T-helper 1 cell treated with Interleukin-12 subunit alpha and Interleukin-12 subunit beta and Interleukin-4 antibody, amounts not matched to agents 30 μg/mL and 1 μg/mL, for 36 hours (primary cell): ENCODE measurements at regions not wholly inside any gene's neighbourhood (a gene's known extent, or its start where the extent isn't known, plus 50 kb on each side); places are given as distances from the start of the nearest gene placed in this dataset.
"Not testable (repeated sequence)": the region's sequence is repeated elsewhere in the genome, so short reads cannot be mapped to it uniquely, and the experiment has no call there.

Source experiments
- H3K27ac Mint-ChIP-seq: one replicate; pipeline ENCODE4 v1.8.0; 2021; ENCODE audit warnings: mild to moderate bottlenecking, mixed read lengths
- H3K27me3 Mint-ChIP-seq: one replicate; pipeline ENCODE4 v1.8.0; 2021; ENCODE audit warnings: low read depth, mixed read lengths
- H3K36me3 Mint-ChIP-seq: one replicate; pipeline ENCODE4 v1.8.0; 2021; ENCODE audit warnings: low read depth, mixed read lengths
- H3K4me1 Mint-ChIP-seq: one replicate; pipeline ENCODE4 v1.8.0; 2021; ENCODE audit warnings: low read depth, mixed read lengths
- H3K4me3 Mint-ChIP-seq: one replicate; pipeline ENCODE4 v1.8.0; 2021; ENCODE audit warnings: mild to moderate bottlenecking, moderate library complexity, mixed read lengths
- H3K9me3 Mint-ChIP-seq: one replicate; pipeline ENCODE4 v1.8.0; 2021; ENCODE audit warnings: mixed read lengths

DNA sequence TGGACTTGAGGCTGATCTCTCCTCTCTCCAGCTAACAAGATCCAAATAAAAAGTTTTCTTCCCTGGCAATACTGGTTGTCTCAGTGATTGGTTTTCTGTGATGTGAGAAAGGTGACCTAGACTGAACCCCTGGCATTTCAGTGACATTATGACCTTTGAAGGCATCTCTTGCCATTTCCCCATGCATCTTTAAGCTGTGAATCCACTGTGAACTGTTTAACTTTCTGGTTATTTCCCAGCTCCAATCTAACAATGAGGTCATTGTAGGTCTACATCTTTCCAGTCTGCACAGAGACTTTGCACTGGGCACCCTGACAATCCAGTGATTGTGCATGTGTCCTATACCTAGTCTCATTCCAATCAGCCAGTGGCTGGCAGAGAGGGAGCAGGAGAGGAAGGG lies 155.9 kb upstream of the NUDT4 start:
- Mint-ChIP-seq H3K36me3 (no peaks in the 10 kb centered on the region), H3K27ac (no peak overlapping the region), H3K4me1 (peaks cover 1% of the 10 kb centered on the region), H3K27me3 (no peaks in the 10 kb centered on the region), H3K9me3 (peaks cover 6% of the 10 kb centered on the region), H3K4me3 (no peak overlapping the region)

DNA sequence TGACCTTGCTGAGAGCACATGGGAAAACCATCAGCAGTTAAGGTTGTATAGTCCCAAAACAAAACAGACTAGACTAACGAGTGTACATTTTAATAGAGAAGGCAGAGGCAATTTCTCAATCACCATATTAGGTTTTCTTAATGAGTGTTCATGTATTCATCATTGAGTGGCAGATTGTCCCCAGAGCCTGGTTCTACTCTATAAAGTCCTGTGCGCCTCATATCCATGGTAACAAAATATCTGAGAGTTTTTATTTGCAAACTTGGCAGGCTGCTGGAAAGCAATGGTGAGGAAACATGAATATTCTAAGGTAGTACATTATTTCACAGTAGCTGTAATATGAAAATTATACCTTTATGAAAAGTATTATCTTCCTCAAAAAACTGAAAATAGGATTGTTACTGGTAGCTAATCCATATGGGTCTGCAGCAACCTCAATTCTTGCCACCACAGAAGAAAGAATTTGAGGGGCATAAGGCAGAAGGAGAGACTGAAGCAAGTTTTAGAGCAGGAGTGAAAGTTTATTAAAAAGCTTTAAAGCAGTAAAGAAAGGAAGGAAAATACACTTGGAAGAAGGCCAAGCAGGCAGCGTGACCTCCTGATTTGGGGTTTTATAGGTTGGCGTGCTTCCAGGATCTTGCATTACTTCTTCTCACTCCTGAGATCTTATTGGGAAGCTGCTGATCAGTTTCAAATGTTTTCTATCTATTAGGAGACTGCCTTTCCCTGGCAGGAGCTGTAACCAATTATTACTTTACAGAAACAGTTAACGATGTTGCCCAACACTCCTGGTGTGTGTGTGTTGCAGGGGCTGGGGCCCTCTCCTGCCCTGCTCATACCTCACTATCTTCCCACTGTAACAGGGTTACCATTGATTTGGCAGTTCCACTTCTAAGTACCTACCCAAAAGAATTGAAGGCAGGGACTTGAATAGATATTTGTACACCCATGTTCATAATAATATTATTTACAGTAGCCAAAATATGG lies 154.0 kb upstream of the NUDT4 start:
- peaks cover 6% of the 10 kb centered on the region for H3K9me3 Mint-ChIP-seq
- H3K4me3 Mint-ChIP-seq: no peak overlapping the region
- H3K4me1 Mint-ChIP-seq: peaks cover 1% of the 10 kb centered on the region
- H3K36me3 Mint-ChIP-seq: no peaks in the 10 kb centered on the region
- no peak overlapping the region for H3K27ac Mint-ChIP-seq
- peaks cover 4% of the 10 kb centered on the region for H3K27me3 Mint-ChIP-seq

DNA sequence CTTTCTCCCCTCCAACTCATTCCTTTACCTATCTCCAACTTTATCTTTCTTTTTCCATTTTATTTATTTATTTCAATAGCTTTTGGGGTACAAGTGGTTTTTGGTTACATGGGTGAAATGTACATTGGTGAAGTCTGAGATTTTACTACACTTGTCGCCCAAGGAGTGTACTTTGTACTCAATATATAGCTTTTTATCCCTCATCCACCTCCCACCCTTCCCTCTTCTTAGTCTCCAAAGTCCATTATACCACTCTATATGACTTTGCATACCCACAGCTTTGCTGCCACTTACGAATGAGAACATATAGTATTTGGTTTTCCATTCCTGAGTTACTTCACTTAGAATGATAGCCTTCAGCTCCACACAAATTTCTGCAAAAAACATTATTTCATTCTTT lies 152.6 kb upstream of the NUDT4 start:
- Mint-ChIP-seq H3K27ac (no peak overlapping the region), H3K36me3 (no peaks in the 10 kb centered on the region), H3K27me3 (peaks cover 4% of the 10 kb centered on the region), H3K9me3 (peaks cover 6% of the 10 kb centered on the region), H3K4me3 (no peak overlapping the region), H3K4me1 (peaks cover 1% of the 10 kb centered on the region)

DNA sequence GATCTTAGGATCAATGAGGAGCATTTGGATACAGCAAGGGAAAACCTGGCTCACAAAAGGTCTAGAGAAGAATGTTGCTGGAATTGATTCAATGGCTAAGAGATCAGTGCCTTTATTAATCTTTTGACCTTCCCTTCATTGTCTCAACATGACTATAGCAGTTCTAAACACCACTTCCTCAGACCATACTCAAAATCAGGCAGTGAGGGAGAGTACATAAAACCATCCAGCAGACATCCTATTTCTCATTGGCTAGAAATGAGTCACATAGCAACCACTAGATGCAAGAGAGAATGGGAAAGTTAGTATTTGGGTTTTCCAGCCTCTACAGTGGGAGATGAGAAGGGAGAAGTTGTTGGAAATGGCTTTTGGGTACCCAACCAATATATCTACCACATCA lies 151.4 kb upstream of the NUDT4 start:
- no peaks in the 10 kb centered on the region for H3K9me3 Mint-ChIP-seq
- H3K27ac Mint-ChIP-seq: no peak overlapping the region
- no peak overlapping the region for H3K4me3 Mint-ChIP-seq
- peaks cover 1% of the 10 kb centered on the region for H3K4me1 Mint-ChIP-seq
- peaks cover 4% of the 10 kb centered on the region for H3K27me3 Mint-ChIP-seq
- no peaks in the 10 kb centered on the region for H3K36me3 Mint-ChIP-seq

DNA sequence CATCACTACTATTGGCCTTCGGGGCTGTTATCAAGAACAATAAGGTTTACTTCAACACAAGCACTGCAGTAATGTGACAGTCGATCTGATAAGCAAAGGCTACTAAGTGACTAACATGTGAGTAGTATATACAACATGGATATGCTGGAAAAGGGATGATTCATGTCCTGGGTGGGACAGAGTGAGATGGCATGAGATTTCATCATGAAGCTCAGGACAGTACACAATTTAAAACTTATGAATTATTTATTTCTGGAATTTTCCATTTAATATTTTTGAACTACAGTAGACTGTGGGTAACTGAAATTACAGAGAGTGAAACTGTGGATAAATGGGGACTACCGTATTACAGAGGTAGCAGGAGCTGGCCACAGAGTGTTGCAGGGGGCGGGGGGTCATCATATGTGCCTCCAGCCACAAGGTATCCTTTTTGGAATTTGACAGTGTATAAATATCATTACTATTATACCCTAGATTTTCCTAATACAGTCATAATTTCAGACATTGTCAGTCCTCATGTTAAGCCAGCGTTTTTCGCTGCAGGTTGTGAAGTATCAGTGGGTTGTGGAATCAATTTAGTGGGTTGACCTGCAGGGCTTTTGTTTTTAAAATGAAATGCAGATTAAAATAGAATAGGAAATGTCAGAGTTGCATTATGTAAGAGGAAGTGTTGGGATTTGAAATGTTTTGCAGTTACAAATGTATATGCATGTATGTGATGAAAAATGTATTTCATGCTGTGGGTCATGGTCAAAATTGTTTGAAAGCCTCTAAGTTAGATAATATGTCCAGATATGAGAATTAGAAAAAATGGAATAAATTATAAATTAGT lies 148.0 kb upstream of the NUDT4 start:
- Mint-ChIP-seq H3K4me1 (peaks cover 1% of the 10 kb centered on the region), H3K27ac (no peak overlapping the region), H3K36me3 (no peaks in the 10 kb centered on the region), H3K4me3 (no peak overlapping the region), H3K9me3 (peaks cover under 1% of the 10 kb centered on the region), H3K27me3 (peaks cover 4% of the 10 kb centered on the region)

- Mint-ChIP-seq H3K4me3 (no peak overlapping the region), H3K27ac (no peak overlapping the region), H3K9me3 (peaks cover 3% of the 10 kb centered on the region), H3K4me1 (peaks cover 1% of the 10 kb centered on the region), H3K36me3 (no peaks in the 10 kb centered on the region), H3K27me3 (peaks cover 4% of the 10 kb centered on the region)
These were observed 147.4 kb upstream of the NUDT4 start for GRCh38 chr12:93230326-93230720.

DNA sequence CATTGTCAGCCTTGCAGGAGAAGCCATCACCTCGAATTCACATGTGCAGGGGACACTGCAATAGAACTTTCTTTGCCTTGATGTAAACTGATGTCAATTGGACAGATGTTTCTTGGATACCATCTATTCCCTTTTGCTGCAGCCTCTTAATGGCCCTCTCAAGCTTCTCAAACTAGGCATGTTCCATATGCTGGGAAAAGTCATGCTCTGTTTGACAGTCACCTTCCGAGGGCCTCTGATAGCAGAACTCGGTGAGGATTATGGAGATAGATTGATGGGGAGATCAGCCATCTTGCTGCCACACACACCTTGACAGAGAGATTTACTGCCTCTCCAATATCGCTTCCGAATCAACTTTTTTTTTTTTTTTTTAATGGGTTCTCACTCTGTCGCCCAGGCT lies 145.8 kb upstream of the NUDT4 start:
- Mint-ChIP-seq H3K27ac (no peak overlapping the region), H3K4me3 (no peak overlapping the region), H3K4me1 (no peaks in the 10 kb centered on the region), H3K9me3 (peaks cover 3% of the 10 kb centered on the region), H3K36me3 (no peaks in the 10 kb centered on the region), H3K27me3 (peaks cover 4% of the 10 kb centered on the region)

DNA sequence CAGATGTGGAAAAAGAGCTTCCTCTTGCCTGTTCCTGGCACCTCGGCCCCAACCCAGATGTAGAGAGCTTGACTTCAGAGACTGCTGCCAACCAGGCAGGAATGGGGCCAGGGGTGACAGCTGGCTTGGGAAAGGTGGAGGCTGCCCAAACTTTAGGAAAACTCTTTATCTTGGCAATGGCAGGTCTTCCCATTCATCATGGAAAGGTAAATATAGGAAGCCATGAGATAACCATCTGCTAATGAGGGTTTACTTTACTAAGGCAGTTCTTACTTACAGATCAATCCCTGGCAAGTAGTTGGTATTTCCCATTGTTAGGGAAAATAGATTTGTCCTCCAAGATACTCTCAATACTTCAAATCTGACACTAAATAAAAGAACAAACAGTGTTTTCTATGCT lies 143.1 kb upstream of the NUDT4 start:
- Mint-ChIP-seq H3K27ac (no peak overlapping the region), H3K27me3 (no peaks in the 10 kb centered on the region), H3K4me1 (no peaks in the 10 kb centered on the region), H3K4me3 (no peak overlapping the region), H3K36me3 (peaks cover 1% of the 10 kb centered on the region), H3K9me3 (peaks cover 6% of the 10 kb centered on the region)

DNA sequence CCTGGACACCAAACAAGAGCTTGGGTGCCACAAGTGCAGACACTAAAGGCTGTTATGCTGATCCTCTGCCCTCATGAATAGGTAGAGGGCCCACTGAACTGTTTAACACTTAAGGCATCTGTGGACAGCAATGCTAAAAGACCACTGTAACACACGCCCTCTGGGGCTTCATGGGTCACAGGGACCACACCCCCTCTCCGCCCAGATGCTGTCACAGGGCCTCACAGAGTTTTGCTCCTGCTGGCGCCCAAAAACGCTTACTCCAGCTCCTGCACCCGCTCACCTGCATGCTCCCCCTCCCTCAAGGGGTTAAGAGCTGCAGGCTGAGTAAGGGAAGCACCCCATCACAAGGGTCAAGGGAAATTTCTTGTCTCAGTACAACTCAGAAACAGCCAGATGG lies 141.8 kb upstream of the NUDT4 start:
- H3K36me3 Mint-ChIP-seq: peaks cover 3% of the 10 kb centered on the region
- no peaks in the 10 kb centered on the region for H3K27me3 Mint-ChIP-seq
- H3K4me3 Mint-ChIP-seq: no peak overlapping the region
- H3K27ac Mint-ChIP-seq: no peak overlapping the region
- no peaks in the 10 kb centered on the region for H3K4me1 Mint-ChIP-seq
- peaks cover 13% of the 10 kb centered on the region for H3K9me3 Mint-ChIP-seq

- Mint-ChIP-seq H3K27ac (no peak overlapping the region), H3K9me3 (peaks cover 13% of the 10 kb centered on the region), H3K36me3 (peaks cover 3% of the 10 kb centered on the region), H3K4me1 (no peaks in the 10 kb centered on the region), H3K27me3 (no peaks in the 10 kb centered on the region), H3K4me3 (no peak overlapping the region)
These were observed 140.3 kb upstream of the NUDT4 start for GRCh38 chr12:93237235-93237915.

- not testable (repeated sequence) for H3K27me3 Mint-ChIP-seq, H3K36me3 Mint-ChIP-seq, H3K4me1 Mint-ChIP-seq, H3K4me3 Mint-ChIP-seq, H3K27ac Mint-ChIP-seq
- peaks cover 13% of the 10 kb centered on the region for H3K9me3 Mint-ChIP-seq
These were observed 139.0 kb upstream of the NUDT4 start for GRCh38 chr12:93238512-93239262.

DNA sequence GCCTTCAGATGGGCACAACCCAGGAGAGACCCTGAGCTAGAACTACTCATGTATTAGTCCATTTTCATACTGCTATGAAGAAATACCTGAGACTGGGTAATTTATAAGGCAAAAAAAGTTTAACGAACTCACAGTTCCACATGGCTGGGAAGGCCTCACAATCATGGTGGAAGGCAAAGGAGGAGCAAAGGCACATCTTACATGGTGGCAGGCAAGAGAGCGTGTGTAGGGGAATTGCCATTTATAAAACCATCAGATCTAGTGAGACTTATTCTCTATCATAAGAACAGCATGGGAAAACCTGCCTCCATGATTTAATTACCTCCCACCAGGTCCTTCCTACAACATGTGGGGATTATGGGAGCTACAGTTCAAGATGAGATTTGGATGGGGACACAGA lies 137.9 kb upstream of the NUDT4 start:
- not testable (repeated sequence) for H3K27ac Mint-ChIP-seq, H3K4me3 Mint-ChIP-seq

GRCh38 chr12:93242154-93242972 lies 135.4 kb upstream of the NUDT4 start:
- Mint-ChIP-seq H3K27me3 (no peaks in the 10 kb centered on the region), H3K4me3 (no peak overlapping the region), H3K36me3 (peaks cover 3% of the 10 kb centered on the region), H3K27ac (no peak overlapping the region), H3K4me1 (peaks cover 31% of the 10 kb centered on the region), H3K9me3 (peaks cover 10% of the 10 kb centered on the region)

More for the DNA sequence above, 137.9 kb upstream of the NUDT4 start:
- Mint-ChIP-seq H3K9me3 (peaks cover 12% of the 10 kb centered on the region), H3K4me1 (peaks cover 19% of the 10 kb centered on the region)
- not testable (repeated sequence) for H3K27me3 Mint-ChIP-seq, H3K36me3 Mint-ChIP-seq
